T-helper 17 cell (primary cell): ENCODE measurements at regions not wholly inside any gene's neighbourhood (a gene's known extent, or its start where the extent isn't known, plus 50 kb on each side); places are given as distances from the start of the nearest gene placed in this dataset.

Source experiments
- ATAC-seq: fragments of 150-1000 bp; cut with Tn5 transposase; 2 replicates; pipeline ENCODE4 v1.10.0; 2021; ENCODE audit warnings: mild to moderate bottlenecking, moderate library complexity
- DNase-seq, 3 donors: peaks; one replicate each; pipeline versions ENCODE4 v3.0.0 to v3.0.0-alpha.2; 2020 to 2021
- H3K9me3 ChIP-seq: one replicate; pipeline ENCODE4 v1.7.0; 2013; ENCODE audit warnings: low read length, mild to moderate bottlenecking; ENCODE audit not compliant: control insufficient read depth, poor library complexity, severe bottlenecking
- H3K27ac Mint-ChIP-seq: one replicate; pipeline ENCODE4 v1.8.0; 2022; ENCODE audit warnings: mild to moderate bottlenecking, moderate library complexity, mixed read lengths
- H3K27me3 Mint-ChIP-seq: one replicate; pipeline ENCODE4 v1.8.0; 2022; ENCODE audit warnings: mixed read lengths
- H3K36me3 Mint-ChIP-seq: one replicate; pipeline ENCODE4 v1.8.0; 2022; ENCODE audit warnings: low read depth, mixed read lengths
- H3K4me1 Mint-ChIP-seq: one replicate; pipeline ENCODE4 v1.8.0; 2022; ENCODE audit warnings: mild to moderate bottlenecking, mixed read lengths
- H3K4me3 Mint-ChIP-seq: one replicate; pipeline ENCODE4 v1.8.0; 2022; ENCODE audit warnings: mild to moderate bottlenecking, moderate library complexity, mixed read lengths

GRCh38 chr5:87916320-87916719 is 352.3 kb downstream of the TMEM161B start:
- no peak overlapping the region for H3K27ac Mint-ChIP-seq
- H3K27me3 Mint-ChIP-seq: no peaks in the 10 kb centered on the region
- H3K4me3 Mint-ChIP-seq: no peak overlapping the region
- ATAC-seq (no peak), DNase-seq (no peak)
- H3K9me3 ChIP-seq: peaks cover 6% of the 10 kb centered on the region
- no peaks in the 10 kb centered on the region for H3K36me3 Mint-ChIP-seq
- H3K4me1 Mint-ChIP-seq: no peaks in the 10 kb centered on the region

- no peak overlapping the region for H3K4me3 Mint-ChIP-seq
Measured at GRCh38 chr5:87912419-87912818, 356.2 kb downstream of the TMEM161B start.

GRCh38 chr5:87909382-87909781 is 359.3 kb downstream of the TMEM161B start:
- no peak for ATAC-seq

More at GRCh38 chr5:87912419-87912818, 356.2 kb downstream of the TMEM161B start:
- Mint-ChIP-seq H3K36me3 (no peaks in the 10 kb centered on the region), H3K27me3 (no peaks in the 10 kb centered on the region), H3K4me1 (no peaks in the 10 kb centered on the region), H3K27ac (no peak overlapping the region)
- ATAC-seq (no peak), DNase-seq (no peak)
- H3K9me3 ChIP-seq: peaks cover 6% of the 10 kb centered on the region

GRCh38 chr5:87906962-87907361 is 361.7 kb downstream of the TMEM161B start:
- no peaks in the 10 kb centered on the region for H3K27me3 Mint-ChIP-seq
- no peaks in the 10 kb centered on the region for H3K36me3 Mint-ChIP-seq
- H3K27ac Mint-ChIP-seq: no peak overlapping the region
- H3K4me1 Mint-ChIP-seq: no peaks in the 10 kb centered on the region
- no peaks in the 10 kb centered on the region for H3K9me3 ChIP-seq
- DNase-seq (no peak), ATAC-seq (no peak)
- no peak overlapping the region for H3K4me3 Mint-ChIP-seq

More at GRCh38 chr5:87909382-87909781, 359.3 kb downstream of the TMEM161B start:
- no peak overlapping the region for H3K27ac Mint-ChIP-seq
- no peaks in the 10 kb centered on the region for H3K27me3 Mint-ChIP-seq
- H3K36me3 Mint-ChIP-seq: no peaks in the 10 kb centered on the region
- DNase-seq: no peak
- H3K4me1 Mint-ChIP-seq: no peaks in the 10 kb centered on the region
- H3K4me3 Mint-ChIP-seq: no peak overlapping the region
- peaks cover 6% of the 10 kb centered on the region for H3K9me3 ChIP-seq

- no peaks in the 10 kb centered on the region for H3K36me3 Mint-ChIP-seq
Measured at GRCh38 chr5:87900419-87900818, 368.2 kb downstream of the TMEM161B start.

GRCh38 chr5:87899721-87900131 is 368.9 kb downstream of the TMEM161B start:
- ATAC-seq: no peak
- no peak overlapping the region for H3K27ac Mint-ChIP-seq
- no peaks in the 10 kb centered on the region for H3K36me3 Mint-ChIP-seq

More at GRCh38 chr5:87900419-87900818, 368.2 kb downstream of the TMEM161B start:
- no peaks in the 10 kb centered on the region for H3K9me3 ChIP-seq
- no peak overlapping the region for H3K27ac Mint-ChIP-seq
- H3K27me3 Mint-ChIP-seq: no peaks in the 10 kb centered on the region
- no peaks in the 10 kb centered on the region for H3K4me1 Mint-ChIP-seq
- H3K4me3 Mint-ChIP-seq: no peak overlapping the region
- no peak for ATAC-seq
- no peak for DNase-seq

GRCh38 chr5:87899208-87899661 is 369.4 kb downstream of the TMEM161B start:
- H3K4me3 Mint-ChIP-seq: no peak overlapping the region
- no peaks in the 10 kb centered on the region for H3K9me3 ChIP-seq
- no peaks in the 10 kb centered on the region for H3K4me1 Mint-ChIP-seq
- no peaks in the 10 kb centered on the region for H3K36me3 Mint-ChIP-seq
- DNase-seq: no peak
- ATAC-seq: no peak
- H3K27ac Mint-ChIP-seq: no peak overlapping the region
- H3K27me3 Mint-ChIP-seq: no peaks in the 10 kb centered on the region

More at GRCh38 chr5:87899721-87900131, 368.9 kb downstream of the TMEM161B start:
- no peak for DNase-seq
- H3K4me3 Mint-ChIP-seq: no peak overlapping the region
- H3K27me3 Mint-ChIP-seq: no peaks in the 10 kb centered on the region
- no peaks in the 10 kb centered on the region for H3K4me1 Mint-ChIP-seq
- no peaks in the 10 kb centered on the region for H3K9me3 ChIP-seq

GRCh38 chr5:87898574-87898973 is 370.1 kb downstream of the TMEM161B start:
- H3K27me3 Mint-ChIP-seq: no peaks in the 10 kb centered on the region
- no peak overlapping the region for H3K4me3 Mint-ChIP-seq
- H3K36me3 Mint-ChIP-seq: no peaks in the 10 kb centered on the region
- no peak for ATAC-seq
- no peak for DNase-seq
- H3K9me3 ChIP-seq: no peaks in the 10 kb centered on the region
- H3K4me1 Mint-ChIP-seq: no peaks in the 10 kb centered on the region
- no peak overlapping the region for H3K27ac Mint-ChIP-seq

- no peaks in the 10 kb centered on the region for H3K4me1 Mint-ChIP-seq
- no peaks in the 10 kb centered on the region for H3K27me3 Mint-ChIP-seq
- H3K27ac Mint-ChIP-seq: no peak overlapping the region
- H3K4me3 Mint-ChIP-seq: no peak overlapping the region
- DNase-seq: no peak
- no peaks in the 10 kb centered on the region for H3K36me3 Mint-ChIP-seq
- no peaks in the 10 kb centered on the region for H3K9me3 ChIP-seq
- ATAC-seq: no peak
Measured at GRCh38 chr5:87888139-87888538, 380.5 kb downstream of the TMEM161B start.

- Mint-ChIP-seq H3K4me1 (no peaks in the 10 kb centered on the region), H3K27me3 (no peaks in the 10 kb centered on the region), H3K27ac (no peak overlapping the region), H3K4me3 (no peak overlapping the region), H3K36me3 (no peaks in the 10 kb centered on the region)
- DNase-seq (no peak), ATAC-seq (no peak)
- no peaks in the 10 kb centered on the region for H3K9me3 ChIP-seq
Measured at GRCh38 chr5:87887247-87887646, 381.4 kb downstream of the TMEM161B start.

- DNase-seq (no peak), ATAC-seq (no peak)
- no peaks in the 10 kb centered on the region for H3K27me3 Mint-ChIP-seq
- no peaks in the 10 kb centered on the region for H3K36me3 Mint-ChIP-seq
- no peaks in the 10 kb centered on the region for H3K9me3 ChIP-seq
- no peak overlapping the region for H3K4me3 Mint-ChIP-seq
- H3K27ac Mint-ChIP-seq: no peak overlapping the region
- no peaks in the 10 kb centered on the region for H3K4me1 Mint-ChIP-seq
Measured at GRCh38 chr5:87886164-87886563, 382.5 kb downstream of the TMEM161B start.

- Mint-ChIP-seq H3K27ac (no peak overlapping the region), H3K4me3 (no peak overlapping the region), H3K4me1 (no peaks in the 10 kb centered on the region), H3K27me3 (no peaks in the 10 kb centered on the region), H3K36me3 (no peaks in the 10 kb centered on the region)
- no peaks in the 10 kb centered on the region for H3K9me3 ChIP-seq
- no peak for DNase-seq
- no peak for ATAC-seq
Measured at GRCh38 chr5:87885758-87886157, 382.9 kb downstream of the TMEM161B start.

GRCh38 chr5:87877495-87877894 is 391.1 kb downstream of the TMEM161B start:
- Mint-ChIP-seq H3K4me3 (no peak overlapping the region), H3K27ac (no peak overlapping the region), H3K4me1 (no peaks in the 10 kb centered on the region), H3K36me3 (no peaks in the 10 kb centered on the region), H3K27me3 (no peaks in the 10 kb centered on the region)
- no peaks in the 10 kb centered on the region for H3K9me3 ChIP-seq
- no peak for ATAC-seq
- no peak for DNase-seq

GRCh38 chr5:87877023-87877422 is 391.6 kb downstream of the TMEM161B start:
- no peaks in the 10 kb centered on the region for H3K27me3 Mint-ChIP-seq
- H3K4me3 Mint-ChIP-seq: no peak overlapping the region
- H3K27ac Mint-ChIP-seq: no peak overlapping the region
- no peaks in the 10 kb centered on the region for H3K4me1 Mint-ChIP-seq
- ATAC-seq: no peak
- no peaks in the 10 kb centered on the region for H3K9me3 ChIP-seq
- H3K36me3 Mint-ChIP-seq: no peaks in the 10 kb centered on the region
- DNase-seq: no peak
